NCI-H526 (cell line): ENCODE measurements at regions not wholly inside any gene's neighbourhood (a gene's known extent, or its start where the extent isn't known, plus 50 kb on each side); places are given as distances from the start of the nearest gene placed in this dataset.
"Not testable (repeated sequence)": the region's sequence is repeated elsewhere in the genome, so short reads cannot be mapped to it uniquely, and the experiment has no call there.

Experiments
- DNase-seq, 2 experiments: peaks; one replicate each; lab custom pipeline; 2025; lab: John Stamatoyannopoulos, UW

DNA sequence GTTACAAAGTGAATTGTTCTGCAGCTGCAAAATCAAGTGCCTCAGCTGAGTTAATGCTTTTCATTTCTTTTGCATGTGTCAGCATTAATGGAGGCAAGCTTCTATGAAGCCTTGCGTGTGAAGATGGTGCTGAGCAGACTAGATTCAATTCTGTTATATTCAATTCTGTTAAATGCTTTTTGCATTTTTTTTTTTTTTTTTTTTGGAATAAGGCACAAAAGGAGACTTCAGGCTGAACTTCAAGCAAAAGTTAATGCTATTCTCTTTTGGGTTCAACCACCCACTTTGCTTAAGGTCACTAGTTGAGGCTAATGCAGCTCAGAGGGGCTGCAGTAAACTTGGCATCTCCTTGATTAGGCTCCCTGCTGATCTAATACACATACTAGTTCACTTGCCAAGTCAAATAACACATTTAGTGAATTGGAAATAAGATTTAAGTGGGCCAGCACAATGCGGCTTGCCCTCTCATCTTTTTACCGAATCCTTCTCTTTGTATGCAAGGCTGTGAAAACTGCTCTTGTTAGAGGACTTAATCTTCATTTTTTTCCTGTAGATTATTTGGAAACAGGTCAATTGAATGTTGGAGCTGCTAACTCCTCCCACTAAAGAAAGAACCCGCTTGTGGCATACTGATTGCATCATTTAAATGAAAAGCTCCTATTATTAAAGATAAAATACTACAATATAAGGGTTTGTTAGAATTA lies 1020.2 kb downstream of the NR2F1-AS1 start:
- DNase-seq, result no peak

DNA sequence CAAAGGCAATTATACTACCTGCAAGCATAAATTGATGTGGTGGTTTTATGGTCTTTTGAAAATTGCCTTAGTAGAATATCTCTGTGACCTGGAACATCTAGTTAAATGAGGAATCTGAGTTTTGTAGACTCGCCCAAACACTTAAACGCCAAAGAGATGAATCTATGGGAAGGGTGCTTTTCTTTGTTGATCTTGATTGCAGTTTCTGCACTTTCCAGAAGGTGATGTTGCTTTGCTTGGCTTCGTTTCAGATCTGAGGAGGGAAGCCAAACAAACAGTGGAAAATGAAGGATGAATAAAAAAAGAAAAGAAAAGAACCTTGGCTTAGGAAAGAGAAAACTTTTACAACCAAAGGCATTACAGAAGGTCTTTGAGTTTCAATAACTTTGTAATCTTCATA lies 1021.2 kb downstream of the NR2F1-AS1 start:
- DNase-seq, result no peak

GRCh38 chr5:92559331-92559730 lies 1021.7 kb downstream of the NR2F1-AS1 start:
- no peak for DNase-seq

DNA sequence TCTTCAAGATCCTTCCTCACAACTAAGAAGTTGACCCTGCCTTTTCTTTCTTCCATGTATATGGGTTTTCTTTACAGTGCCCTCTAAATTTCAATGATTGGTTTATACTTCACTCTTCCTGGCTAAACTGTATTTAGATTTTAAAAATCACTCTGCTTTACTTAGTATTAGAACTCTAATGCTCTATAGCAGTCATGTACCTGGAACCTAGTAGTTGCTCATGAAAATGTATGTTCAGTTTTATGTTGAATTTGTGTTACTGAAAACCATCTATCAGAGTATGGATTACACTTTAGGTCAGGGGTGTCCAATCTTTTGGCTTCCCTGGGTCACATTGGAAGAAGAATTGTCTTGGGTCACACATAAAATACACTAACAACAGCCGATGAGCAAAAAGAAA lies 1024.3 kb downstream of the NR2F1-AS1 start:
- no peak for DNase-seq

DNA sequence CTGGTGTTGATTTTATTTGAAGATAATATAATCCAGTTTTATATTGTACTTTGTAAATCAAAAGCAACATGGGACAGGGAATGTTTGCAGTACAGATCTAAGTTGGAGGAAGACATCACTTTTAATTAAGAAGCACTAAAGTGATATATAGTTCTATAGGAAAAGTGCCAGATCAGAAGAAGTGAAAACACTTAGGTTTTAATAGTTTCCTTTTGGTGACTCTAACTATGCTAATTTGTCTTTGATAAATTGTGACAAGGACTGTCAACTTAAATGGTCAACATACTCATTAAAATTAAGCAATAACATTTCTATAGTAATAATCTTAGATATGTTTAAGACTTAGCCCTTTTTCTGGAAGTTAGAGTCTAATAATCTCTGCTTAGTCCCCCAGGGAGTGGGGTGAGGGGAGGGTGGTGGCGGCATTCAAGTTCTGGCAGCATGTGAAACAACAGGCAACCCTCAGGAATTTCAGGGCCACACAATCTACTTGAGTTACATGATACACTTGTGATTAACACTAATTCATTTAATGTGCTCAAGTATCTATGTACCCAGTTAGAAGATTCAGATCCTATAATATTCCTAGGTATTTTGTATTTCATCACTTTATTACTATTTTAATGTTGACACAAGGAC lies 1026.5 kb downstream of the NR2F1-AS1 start:
- no peak for DNase-seq

DNA sequence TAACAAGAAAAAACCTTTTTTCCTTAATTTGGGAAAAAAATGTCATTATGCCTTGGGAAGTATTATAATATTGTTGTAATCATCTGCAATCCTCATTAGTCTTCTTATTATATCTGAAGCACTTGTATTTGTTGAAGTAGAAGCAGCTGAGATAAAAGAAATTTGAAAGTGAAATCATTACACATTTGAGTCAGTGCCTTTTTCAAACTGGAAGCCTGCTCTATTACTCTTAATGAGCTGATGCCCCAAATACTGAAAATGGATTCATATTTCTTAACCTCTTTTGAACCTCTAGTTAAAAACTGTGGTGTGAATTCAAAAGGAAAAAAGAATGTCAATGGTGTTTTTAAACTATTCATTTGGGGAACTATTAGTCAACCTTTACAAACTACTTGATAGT lies 1027.7 kb downstream of the NR2F1-AS1 start:
- DNase-seq, result no peak

GRCh38 chr5:92552206-92553160 lies 1028.5 kb downstream of the NR2F1-AS1 start:
- no peak for DNase-seq

DNA sequence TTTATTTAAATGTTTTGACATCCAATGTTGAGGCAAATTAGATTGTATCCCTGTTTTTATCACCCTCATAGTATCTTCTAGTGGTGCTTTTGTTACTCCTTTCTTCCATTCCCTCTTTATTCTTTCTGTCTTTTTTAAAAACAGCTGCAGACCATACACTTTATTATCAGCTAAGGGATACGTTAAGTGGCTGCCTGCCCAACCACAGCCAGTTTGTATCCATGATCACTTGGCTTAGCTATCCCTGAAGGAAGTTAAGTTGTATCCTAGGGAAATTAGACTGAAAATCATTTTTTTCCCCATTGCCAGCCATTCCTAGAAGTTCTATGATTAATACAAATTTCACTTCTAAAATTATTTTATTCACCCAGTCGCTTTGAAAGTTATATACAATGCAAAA lies 1032.7 kb downstream of the NR2F1-AS1 start:
- no peak for DNase-seq

DNA sequence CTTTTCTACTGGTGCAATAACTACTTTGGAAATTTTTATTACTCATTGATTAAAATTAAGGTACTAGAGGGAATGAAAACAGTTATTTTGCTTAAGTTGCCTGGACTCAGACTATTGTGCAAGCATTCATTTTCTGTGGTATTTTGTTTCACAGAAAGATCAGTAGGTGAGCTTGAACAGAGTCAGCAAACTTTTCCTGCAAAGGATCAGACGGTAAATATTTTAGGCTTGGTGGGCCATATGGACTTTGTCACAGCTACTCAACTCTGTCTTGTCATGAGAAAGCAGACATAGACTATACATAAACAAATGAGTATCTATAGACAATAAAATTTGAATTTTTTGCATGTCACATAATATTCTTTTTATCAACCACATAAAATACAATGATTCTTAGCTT lies 1036.4 kb downstream of the NR2F1-AS1 start:
- DNase-seq, result no peak

DNA sequence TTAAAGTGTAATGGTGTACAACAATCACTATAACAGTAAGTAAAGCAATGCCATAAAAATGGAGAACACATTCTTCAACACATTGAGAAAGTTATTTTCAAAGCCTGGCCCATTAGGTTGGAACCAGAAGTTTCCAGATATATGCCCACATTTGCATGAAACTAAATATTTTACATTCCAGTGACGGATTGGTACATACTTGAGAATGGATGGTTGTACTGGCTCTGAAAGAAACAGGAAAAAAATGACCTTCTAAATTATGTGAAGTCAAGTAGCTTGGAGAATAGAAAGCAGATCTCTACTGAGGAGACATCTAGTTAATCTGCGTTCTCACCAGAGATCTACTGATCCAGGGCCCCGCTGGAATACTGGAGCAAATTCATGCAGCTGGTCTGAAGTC lies 1037.0 kb downstream of the NR2F1-AS1 start:
- no peak for DNase-seq

DNA sequence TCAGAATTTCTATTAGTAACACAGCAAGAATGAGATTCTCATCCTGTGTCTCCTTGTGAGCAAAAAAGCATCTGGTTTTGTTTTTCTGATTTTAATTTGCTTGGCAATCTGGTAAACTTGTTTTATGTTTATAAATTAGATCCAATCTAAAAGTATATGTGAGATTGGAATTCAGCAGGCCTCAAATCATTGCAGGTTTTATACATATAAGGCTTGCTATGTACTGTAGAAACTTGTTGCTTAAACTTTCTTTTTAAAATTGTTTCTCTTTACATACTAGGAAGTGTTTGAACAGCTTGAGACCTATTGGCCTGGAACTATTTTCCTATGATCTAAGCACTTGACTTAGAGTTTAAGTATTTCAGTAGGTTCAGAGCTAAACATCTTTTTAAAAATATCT lies 1037.8 kb downstream of the NR2F1-AS1 start:
- no peak for DNase-seq

DNA sequence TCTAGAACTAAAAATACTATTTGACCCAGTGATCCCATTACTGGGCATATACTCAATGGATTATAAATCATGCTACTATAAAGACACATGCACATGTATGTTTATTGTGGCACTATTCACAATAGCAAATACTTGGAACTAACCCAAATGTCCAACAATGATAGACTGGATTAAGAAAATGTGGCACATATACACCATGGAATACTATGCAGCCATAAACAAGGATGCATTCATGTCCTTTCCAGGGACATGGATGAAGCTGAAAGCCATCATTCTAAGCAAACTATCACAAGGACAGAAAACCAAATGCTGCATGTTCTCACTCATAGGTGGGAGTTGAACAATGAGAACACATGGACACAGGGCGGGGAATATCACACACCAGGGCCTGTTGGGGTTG lies 1039.0 kb downstream of the NR2F1-AS1 start:
- DNase-seq, result not testable (repeated sequence)

DNA sequence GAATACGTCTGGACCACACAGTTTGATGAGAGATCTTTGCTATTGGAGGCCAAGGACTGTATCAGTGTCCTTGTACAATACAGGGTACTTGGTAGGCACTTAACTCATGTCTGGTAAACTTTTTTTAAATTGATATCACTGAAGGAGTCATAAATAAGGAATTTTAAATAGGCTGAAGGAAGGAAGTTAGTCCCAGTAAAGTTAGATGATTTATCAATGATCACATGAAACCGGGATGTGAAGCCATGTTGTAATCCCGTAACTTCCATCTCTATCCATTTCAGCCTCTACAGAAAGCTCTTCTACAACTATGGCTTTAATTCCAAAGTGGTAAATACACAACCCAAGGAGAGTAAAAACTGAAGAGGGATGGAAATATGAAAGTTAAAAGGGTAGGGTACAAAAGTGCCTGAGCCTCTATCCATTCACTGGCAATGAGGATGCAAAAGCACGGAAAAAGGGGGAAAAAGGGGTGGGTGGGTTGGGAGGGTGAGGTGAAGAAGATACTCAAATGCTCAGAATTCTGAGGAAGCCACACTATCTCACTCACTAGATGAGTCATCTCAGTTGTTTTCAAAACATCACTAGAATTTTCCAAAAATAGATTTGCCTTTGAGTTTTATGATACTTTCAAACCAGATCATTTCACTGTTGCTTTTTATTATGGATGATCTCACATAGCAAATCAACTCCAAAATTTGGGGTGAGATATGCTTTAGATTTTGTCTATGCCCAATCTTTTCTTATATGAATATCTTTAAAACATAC lies 1053.5 kb downstream of the NR2F1-AS1 start:
- DNase-seq, result no peak

- DNase-seq, result no peak
Observed at GRCh38 chr5:92525131-92525530, 1055.9 kb downstream of the NR2F1-AS1 start.

DNA sequence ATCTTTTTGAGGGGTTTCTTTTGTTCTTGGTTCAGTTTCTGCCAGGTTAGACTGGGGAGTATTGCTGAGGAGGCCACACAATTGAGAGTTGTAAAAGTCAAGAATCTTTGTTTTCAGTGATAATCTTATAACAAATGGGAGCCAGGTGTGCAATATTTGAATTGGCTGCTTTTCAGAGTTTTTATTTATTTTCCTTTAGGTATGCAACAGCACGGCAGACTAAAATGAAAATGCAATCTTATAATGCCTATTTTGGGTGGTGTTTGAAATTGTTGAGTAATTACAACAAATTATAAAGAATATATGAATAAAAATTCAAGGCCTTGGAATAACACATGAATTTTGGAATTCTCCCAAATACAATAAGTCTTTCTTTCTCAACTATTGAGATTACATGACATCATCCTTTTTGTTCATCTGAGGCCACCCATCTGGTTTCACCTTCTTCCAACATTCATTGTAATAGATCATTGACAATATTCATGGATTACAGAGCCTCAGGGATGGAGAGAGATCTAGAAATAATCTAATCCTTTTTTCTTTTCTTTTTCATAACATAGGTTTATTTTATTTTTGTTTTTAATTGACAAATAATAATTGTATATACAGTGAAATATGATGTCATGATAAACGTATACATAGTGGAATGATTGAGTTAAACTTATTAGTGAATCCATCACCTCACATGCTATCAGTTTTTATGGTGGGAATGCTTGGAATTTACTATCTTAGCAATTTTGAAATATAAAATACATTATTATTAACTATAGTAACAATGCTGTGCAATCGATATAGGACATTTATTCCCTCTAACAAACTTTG lies 1061.0 kb downstream of the NR2F1-AS1 start:
- DNase-seq, result no peak

DNA sequence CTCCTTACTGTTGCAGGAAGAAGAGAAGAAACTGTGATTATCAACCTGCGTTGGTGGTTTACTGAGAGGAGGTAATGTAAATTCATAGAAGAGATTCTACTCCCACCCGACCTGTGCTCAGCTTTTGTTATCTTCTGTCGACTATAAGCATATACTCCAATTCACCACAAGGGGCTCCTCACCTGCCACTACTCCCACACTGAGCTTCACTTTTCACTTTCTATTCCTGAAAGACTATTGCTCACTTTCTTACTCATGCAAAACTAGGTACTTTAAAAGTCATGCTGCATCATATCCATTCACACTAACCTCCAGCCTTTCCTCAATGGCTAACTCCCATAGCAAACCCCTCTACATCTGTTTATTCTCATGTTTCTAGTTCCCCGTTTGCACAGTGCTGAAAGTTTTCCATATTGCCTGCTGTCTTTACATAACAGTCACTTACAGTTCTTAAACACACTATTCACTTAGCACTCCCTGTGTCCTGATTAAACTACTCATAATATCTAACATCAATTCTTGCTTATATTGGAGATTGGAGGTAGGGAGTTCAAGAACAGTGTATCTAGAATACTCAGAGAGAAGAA lies 1062.6 kb downstream of the NR2F1-AS1 start:
- DNase-seq, result peak in 1 of 2 experiments; percentile 43

GRCh38 chr5:92514896-92515295 lies 1066.1 kb downstream of the NR2F1-AS1 start:
- DNase-seq, result no peak

DNA sequence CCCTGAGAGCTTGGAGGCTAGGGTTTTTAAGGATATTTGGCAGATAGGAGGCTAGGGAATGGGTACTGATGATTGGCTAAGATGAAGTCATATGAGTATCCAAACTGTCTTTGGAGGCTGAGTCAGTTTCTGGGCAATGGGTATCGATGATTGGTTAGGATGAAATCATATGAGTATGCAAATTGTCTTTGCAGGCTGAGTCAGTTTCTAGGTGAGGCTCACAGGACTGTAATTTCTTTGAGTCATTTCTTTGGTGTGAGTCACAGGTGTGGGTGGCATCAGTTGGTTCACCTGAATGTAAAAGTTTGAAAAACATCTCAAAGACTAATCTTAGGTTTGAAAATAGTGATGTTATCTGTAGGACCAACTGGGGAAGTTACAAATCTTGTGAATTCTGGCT lies 1068.0 kb downstream of the NR2F1-AS1 start:
- no peak for DNase-seq

DNA sequence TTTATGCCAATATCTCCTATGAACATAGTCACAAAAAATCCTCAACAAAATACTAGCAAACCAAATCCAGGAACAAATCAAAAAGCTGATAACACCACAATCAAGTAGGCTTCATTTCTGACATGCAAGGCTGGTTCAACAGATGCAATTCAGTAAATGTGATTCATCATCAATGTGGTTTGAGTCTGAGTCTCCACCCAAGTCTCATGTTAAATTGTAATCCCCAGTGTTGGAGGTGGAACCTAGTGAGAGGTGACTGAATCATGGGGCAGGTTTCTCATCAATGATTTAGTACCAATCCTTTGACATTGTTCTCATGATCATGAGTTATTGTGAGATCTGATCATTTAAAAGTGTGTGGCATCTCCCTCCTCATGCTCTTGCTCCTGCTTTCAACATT lies 1072.7 kb downstream of the NR2F1-AS1 start:
- DNase-seq, result no peak

DNA sequence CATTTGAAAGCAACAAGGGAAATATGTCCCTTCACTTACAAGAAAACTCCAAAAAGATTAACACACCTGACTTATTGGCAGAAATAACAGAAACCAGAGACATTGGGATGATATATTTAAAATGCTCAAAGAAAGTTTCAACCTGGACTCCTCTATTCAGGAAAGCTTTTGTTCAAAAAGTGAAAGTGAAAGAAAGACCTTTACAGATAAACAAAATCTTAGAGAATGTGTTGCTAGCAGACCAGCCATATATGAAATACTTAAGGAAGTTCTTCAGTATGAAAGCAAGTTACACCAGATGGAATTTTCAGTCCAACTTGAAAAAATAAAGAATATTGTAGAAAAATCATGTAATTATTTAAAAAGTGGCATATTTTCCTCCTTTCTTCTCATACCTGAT lies 1075.1 kb downstream of the NR2F1-AS1 start:
- no peak for DNase-seq

GRCh38 chr5:92505145-92505544 lies 1075.9 kb downstream of the NR2F1-AS1 start:
- no peak for DNase-seq
